ENCODE measurements at regions not wholly inside any gene's neighbourhood (a gene's known extent, or its start where the extent isn't known, plus 50 kb on each side); places are given as distances from the start of the nearest gene placed in this dataset.

DNA sequence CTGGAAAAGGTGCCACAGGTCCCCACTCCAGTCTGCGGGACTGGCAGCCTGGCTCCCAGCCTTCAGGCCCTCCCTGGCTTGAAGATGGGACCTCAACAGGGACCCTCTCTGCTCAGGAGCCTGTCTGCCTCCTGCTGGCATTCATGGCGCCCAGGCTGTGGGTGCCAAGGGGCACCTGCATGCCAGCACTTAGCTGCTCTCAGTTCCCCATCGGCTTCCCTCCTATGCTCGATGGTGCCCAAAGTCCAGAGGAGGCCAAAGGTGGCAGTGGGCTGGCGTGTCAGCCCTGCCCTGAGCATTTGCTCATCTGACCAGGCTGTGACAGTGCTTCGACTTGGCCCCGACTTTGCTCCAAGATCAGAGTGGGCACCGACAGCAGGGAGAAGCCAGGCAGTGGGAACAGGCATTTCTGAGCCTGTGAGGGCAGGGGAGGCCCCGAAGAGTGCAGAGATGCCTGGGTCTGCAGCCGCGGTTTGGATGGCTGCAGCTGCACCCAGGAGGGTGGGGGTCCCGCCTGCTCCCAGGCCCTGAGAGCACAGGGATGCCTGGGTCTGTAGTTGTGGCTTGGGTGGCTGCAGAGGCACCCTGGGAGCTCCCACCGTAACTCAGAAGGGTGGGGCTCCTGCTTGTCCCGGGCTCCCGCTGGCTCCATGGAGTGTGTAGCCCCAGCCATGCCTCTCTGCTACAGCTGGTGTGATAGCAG is 463.6 kb downstream of the TBC1D22A start:
- TF ChIP-seq, protein P1, sequence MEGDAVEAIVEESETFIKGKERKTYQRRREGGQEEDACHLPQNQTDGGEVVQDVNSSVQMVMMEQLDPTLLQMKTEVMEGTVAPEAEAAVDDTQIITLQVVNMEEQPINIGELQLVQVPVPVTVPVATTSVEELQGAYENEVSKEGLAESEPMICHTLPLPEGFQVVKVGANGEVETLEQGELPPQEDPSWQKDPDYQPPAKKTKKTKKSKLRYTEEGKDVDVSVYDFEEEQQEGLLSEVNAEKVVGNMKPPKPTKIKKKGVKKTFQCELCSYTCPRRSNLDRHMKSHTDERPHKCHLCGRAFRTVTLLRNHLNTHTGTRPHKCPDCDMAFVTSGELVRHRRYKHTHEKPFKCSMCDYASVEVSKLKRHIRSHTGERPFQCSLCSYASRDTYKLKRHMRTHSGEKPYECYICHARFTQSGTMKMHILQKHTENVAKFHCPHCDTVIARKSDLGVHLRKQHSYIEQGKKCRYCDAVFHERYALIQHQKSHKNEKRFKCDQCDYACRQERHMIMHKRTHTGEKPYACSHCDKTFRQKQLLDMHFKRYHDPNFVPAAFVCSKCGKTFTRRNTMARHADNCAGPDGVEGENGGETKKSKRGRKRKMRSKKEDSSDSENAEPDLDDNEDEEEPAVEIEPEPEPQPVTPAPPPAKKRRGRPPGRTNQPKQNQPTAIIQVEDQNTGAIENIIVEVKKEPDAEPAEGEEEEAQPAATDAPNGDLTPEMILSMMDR (IDR thresholded peaks at IDR 0.05; ENCODE audit: low read depth, low read length), result no peak

DNA sequence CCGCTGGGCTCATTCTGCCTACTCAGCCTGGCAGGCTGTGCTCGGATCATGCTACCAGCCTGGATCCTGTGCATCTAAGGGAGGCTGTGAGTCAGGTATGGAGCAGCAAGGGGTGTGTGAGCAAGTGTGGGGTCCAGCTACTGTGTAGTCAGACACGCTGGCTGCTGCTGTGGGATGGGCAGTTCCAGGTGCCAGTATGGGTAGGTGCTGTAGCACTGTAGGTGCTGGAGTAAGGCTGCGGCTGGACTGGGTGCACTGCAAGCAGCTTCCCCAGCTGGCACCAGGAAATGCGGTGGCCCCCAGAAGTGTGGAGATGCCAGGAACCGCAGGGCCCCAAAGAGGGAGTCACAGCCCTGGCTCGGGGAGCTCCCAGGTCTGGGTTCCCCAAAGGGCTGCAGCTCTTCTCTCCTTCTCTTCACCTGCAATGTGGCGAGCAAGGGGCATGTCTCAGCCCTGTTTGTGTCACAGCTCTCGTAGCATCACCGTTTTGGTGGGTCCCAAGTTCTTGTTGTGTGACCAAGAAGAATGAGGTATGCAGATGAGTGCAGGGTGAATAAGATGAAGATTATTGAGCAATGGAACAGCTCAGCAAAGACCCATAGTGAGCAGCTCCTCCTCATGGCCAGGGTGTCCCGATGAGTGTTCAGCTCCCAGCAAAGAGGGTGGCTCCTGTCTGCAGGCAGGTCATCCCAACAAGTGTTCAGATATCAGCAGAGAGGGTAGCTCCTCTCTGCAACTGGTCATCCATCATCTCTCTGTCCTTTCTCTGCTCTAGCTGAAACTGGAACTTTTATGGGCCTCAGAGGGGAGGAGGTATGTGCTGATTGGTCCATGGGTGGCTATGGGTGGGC is 462.9 kb downstream of the TBC1D22A start:
- DNase-seq (ENCODE audit: extremely low read depth, low read depth), result no peak
- TF ChIP-seq, protein P1 (IDR thresholded peaks at IDR 0.05; ENCODE audit: low read depth, low read length), result no peak

More for the DNA sequence above, 463.6 kb downstream of the TBC1D22A start:
- DNase-seq (ENCODE audit: extremely low read depth, low read depth), result no peak
